Endodermal cell (in vitro differentiated cells): ENCODE measurements at regions not wholly inside any gene's neighbourhood (a gene's known extent, or its start where the extent isn't known, plus 50 kb on each side); places are given as distances from the start of the nearest gene placed in this dataset.
"Not testable (repeated sequence)": the region's sequence is repeated elsewhere in the genome, so short reads cannot be mapped to it uniquely, and the experiment has no call there.

Experiments
- DNase-seq: peaks from one replicate; pipeline ENCODE4 v3.0.0-alpha.2; 2017
- H3K27ac ChIP-seq: 2 replicates; pipeline ENCODE4 v1.5.1; 2013; ENCODE audit warnings: mild to moderate bottlenecking, low read depth, low read length, moderate library complexity
- H3K27me3 ChIP-seq: 2 replicates; pipeline ENCODE4 v1.6.1; 2013; ENCODE audit warnings: mild to moderate bottlenecking, low read length, moderate library complexity; ENCODE audit not compliant: insufficient read depth, control insufficient read depth, poor library complexity, severe bottlenecking
- H3K36me3 ChIP-seq: 2 replicates; pipeline ENCODE4 v1.7.0; 2013; ENCODE audit warnings: mild to moderate bottlenecking, low read length, moderate library complexity; ENCODE audit not compliant: control insufficient read depth, insufficient read depth
- H3K4me1 ChIP-seq: one replicate; pipeline ENCODE4 v1.7.0; 2013; ENCODE audit warnings: low read length; ENCODE audit not compliant: control insufficient read depth, insufficient read depth
- H3K4me3 ChIP-seq: 2 replicates; pipeline ENCODE4 v1.5.1; 2013; ENCODE audit warnings: mild to moderate bottlenecking, low read length, moderate library complexity
- H3K9ac ChIP-seq: 2 replicates; pipeline ENCODE4 v1.6.1; 2013; ENCODE audit warnings: mild to moderate bottlenecking, low read length, moderate library complexity; ENCODE audit not compliant: poor library complexity, severe bottlenecking; ENCODE audit errors: extremely low read depth
- H3K9me3 ChIP-seq: 2 replicates; pipeline ENCODE4 v1.6.1; 2013; ENCODE audit warnings: mild to moderate bottlenecking, low read length, moderate library complexity; ENCODE audit not compliant: control insufficient read depth
- H3K27ac Mint-ChIP-seq: 2 replicates; pipeline ENCODE4 v1.8.0; 2020; ENCODE audit warnings: mixed read lengths
- H3K27me3 Mint-ChIP-seq: 2 replicates; pipeline ENCODE4 v1.8.0; 2021; ENCODE audit warnings: mild to moderate bottlenecking, mixed read lengths; ENCODE audit not compliant: insufficient read depth
- H3K36me3 Mint-ChIP-seq: 2 replicates; pipeline ENCODE4 v1.8.0; 2020; ENCODE audit warnings: low read depth, mixed read lengths
- H3K4me1 Mint-ChIP-seq: 2 replicates; pipeline ENCODE4 v1.8.0; 2020; ENCODE audit warnings: mixed read lengths
- H3K4me3 Mint-ChIP-seq: 2 replicates; pipeline ENCODE4 v1.8.0; 2020; ENCODE audit warnings: mild to moderate bottlenecking, moderate library complexity, mixed read lengths
- H3K9me3 Mint-ChIP-seq: 2 replicates; pipeline ENCODE4 v1.8.0; 2020; ENCODE audit warnings: mild to moderate bottlenecking, mixed read lengths
- CTCF ChIP-seq: fragments of 200-600 bp; sonication (generic); conservative IDR thresholded peaks from 2 replicates; pipeline ENCODE4 v1.5.0; 2021; ENCODE audit warnings: antibody characterized with exemption, mild to moderate bottlenecking
- WGBS, 2 experiments: methylation state at CpG; one replicate each; pipeline versions ENCODE4 v1.1.5 to v1.1.7; 2013; ENCODE audit warnings: missing lambda C conversion rate in 2 of 2, mixed read lengths in 1 of 2; ENCODE audit not compliant: insufficient coverage in 1 of 2, insufficient read length in 1 of 2; 5-methylcytosine and 5-hydroxymethylcytosine counted together

GRCh38 chr7:124247691-124248090 is 214.8 kb upstream of the TMEM229A start:
- WGBS, 2 experiments, result 73 to 74% methylated on average over 2 of the region's 2 CpGs
- no peaks in the 10 kb centered on the region for H3K36me3 ChIP-seq
- no peaks in the 10 kb centered on the region for H3K36me3 Mint-ChIP-seq
- H3K4me3 ChIP-seq, result peak overlapping the region; percentile 66
- H3K27me3 ChIP-seq, result no peaks in the 10 kb centered on the region
- H3K4me1 ChIP-seq, result no peaks in the 10 kb centered on the region
- no peak overlapping the region for H3K27ac Mint-ChIP-seq
- H3K9me3 ChIP-seq, result peaks cover 15% of the 10 kb centered on the region
- H3K9ac ChIP-seq, result no peak overlapping the region
- no peaks in the 10 kb centered on the region for H3K4me1 Mint-ChIP-seq
- H3K27ac ChIP-seq, result no peak overlapping the region
- peaks cover 15% of the 10 kb centered on the region for H3K9me3 Mint-ChIP-seq
- H3K4me3 Mint-ChIP-seq, result no peak overlapping the region
- DNase-seq, result no peak
- no peak for TF ChIP-seq CTCF
- H3K27me3 Mint-ChIP-seq, result no peaks in the 10 kb centered on the region

GRCh38 chr7:124246262-124246863 is 213.5 kb upstream of the TMEM229A start:
- no peaks in the 10 kb centered on the region for H3K4me1 ChIP-seq
- no peak for TF ChIP-seq CTCF
- Mint-ChIP-seq H3K4me1 (no peaks in the 10 kb centered on the region), H3K36me3 (no peaks in the 10 kb centered on the region), H3K27me3 (no peaks in the 10 kb centered on the region), H3K4me3 (no peak overlapping the region), H3K27ac (no peak overlapping the region), H3K9me3 (peaks cover 15% of the 10 kb centered on the region)
- no peak for DNase-seq
- H3K27ac ChIP-seq, result peak overlapping the region; percentile 66
- peaks cover 15% of the 10 kb centered on the region for H3K9me3 ChIP-seq
- no peaks in the 10 kb centered on the region for H3K27me3 ChIP-seq
- H3K4me3 ChIP-seq, result peak overlapping the region; percentile 43
- no peak overlapping the region for H3K9ac ChIP-seq
- 85 to 86% methylated on average over 1 to 2 of the region's 2 CpGs for WGBS, 2 experiments
- no peaks in the 10 kb centered on the region for H3K36me3 ChIP-seq

GRCh38 chr7:124244469-124244868 is 211.6 kb upstream of the TMEM229A start:
- peaks cover 15% of the 10 kb centered on the region for H3K9me3 Mint-ChIP-seq
- H3K4me3 ChIP-seq, DNase-seq, H3K9ac ChIP-seq, H3K4me1 Mint-ChIP-seq, H3K27ac Mint-ChIP-seq, H3K4me1 ChIP-seq, H3K36me3 Mint-ChIP-seq, H3K4me3 Mint-ChIP-seq, H3K27me3 Mint-ChIP-seq, H3K27ac ChIP-seq, H3K36me3 ChIP-seq, H3K27me3 ChIP-seq: not testable (repeated sequence)
- H3K9me3 ChIP-seq, result peaks cover 15% of the 10 kb centered on the region

- Mint-ChIP-seq H3K4me3 (no peak overlapping the region), H3K27ac (no peak overlapping the region), H3K9me3 (peaks cover 25% of the 10 kb centered on the region), H3K36me3 (peaks cover 4% of the 10 kb centered on the region), H3K27me3 (peaks cover 2% of the 10 kb centered on the region), H3K4me1 (peaks cover 5% of the 10 kb centered on the region)
- Histone ChIP-seq H3K27ac (no peak overlapping the region), H3K27me3 (no peaks in the 10 kb centered on the region), H3K4me1 (no peaks in the 10 kb centered on the region), H3K9ac (no peak overlapping the region), H3K4me3 (no peak overlapping the region), H3K36me3 (no peaks in the 10 kb centered on the region), H3K9me3 (peaks cover 23% of the 10 kb centered on the region)
- no peak for TF ChIP-seq CTCF
- WGBS, 2 experiments, result 86% methylated on average over 3 of the region's 3 CpGs; no CpG with 5 or more reads in 1 of the 2 experiments
- no peak for DNase-seq
Observed at GRCh38 chr7:124219681-124220080, 186.8 kb upstream of the TMEM229A start.
